PC-3 (cell line): ENCODE measurements at regions not wholly inside any gene's neighbourhood (a gene's known extent, or its start where the extent isn't known, plus 50 kb on each side); places are given as distances from the start of the nearest gene placed in this dataset.
"Not testable (repeated sequence)": the region's sequence is repeated elsewhere in the genome, so short reads cannot be mapped to it uniquely, and the experiment has no call there.

ENCODE experiments used
- ATAC-seq: fragments of 200-7000 bp; cut with Tn5 transposase; 2 replicates; pipeline ENCODE4 v1.9.1; 2020; ENCODE audit warnings: mild to moderate bottlenecking, moderate library complexity
- BruUV-seq: library from RNA; stranded (reverse); fragments of 400-500 nt; replicated peaks from 2 replicates; lab custom pipeline; 2021; lab: Mats Ljungman, UMichigan
- CTCF ChIA-PET: fragments of 300-600 bp; sonication (Branson Sonifier 250); formaldehyde crosslinking; loops from one replicate; lab custom pipeline; 2022; ENCODE audit warnings: antibody characterized with exemption; lab: Charles Lee
- POLR2A ChIA-PET: fragments of 300-600 bp; sonication (Branson Sonifier 250); formaldehyde crosslinking; loops from one replicate; lab custom pipeline; 2022; ENCODE audit warnings: antibody characterized with exemption; ENCODE audit not compliant: unreplicated experiment; lab: Charles Lee
- DNase-seq: peaks from one replicate; pipeline ENCODE4 v3.0.0-alpha.2; 2015
- H2AFZ ChIP-seq: fragments of 300-600 bp; sonication (generic); 2 replicates; pipeline ENCODE4 v1.6.0; 2016; ENCODE audit warnings: antibody characterized with exemption, low read length
- H3F3A ChIP-seq: fragments of 300-600 bp; sonication (generic); one replicate; pipeline ENCODE4 v1.6.0; 2017; ENCODE audit warnings: antibody characterized with exemption, low read length, control low read depth, mild to moderate bottlenecking; ENCODE audit not compliant: unreplicated experiment
- H3K27ac ChIP-seq: fragments of 300-600 bp; sonication (generic); 2 replicates; pipeline ENCODE4 v1.5.1; 2016; ENCODE audit warnings: mild to moderate bottlenecking, low read length
- H3K27me3 ChIP-seq: fragments of 300-600 bp; sonication (generic); 2 replicates; pipeline ENCODE4 v1.6.1; 2016; ENCODE audit warnings: low read length, mixed read lengths
- H3K36me3 ChIP-seq: fragments of 300-600 bp; sonication (generic); 2 replicates; pipeline ENCODE4 v1.6.1; 2016; ENCODE audit warnings: low read depth, mixed run types, low read length, mixed read lengths
- H3K4me1 ChIP-seq: fragments of 300-600 bp; sonication (generic); 2 replicates; pipeline ENCODE4 v1.5.1; 2016; ENCODE audit warnings: low read length; ENCODE audit not compliant: insufficient read depth
- H3K4me2 ChIP-seq: fragments of 300-600 bp; sonication (generic); 2 replicates; pipeline ENCODE4 v1.6.0; 2016; ENCODE audit warnings: low read length
- H3K4me3 ChIP-seq: fragments of 300-600 bp; sonication (generic); 2 replicates; pipeline ENCODE4 v1.5.1; 2016; ENCODE audit warnings: mild to moderate bottlenecking, low read length, mixed read lengths
- H3K79me2 ChIP-seq: fragments of 300-600 bp; sonication (generic); 2 replicates; pipeline ENCODE4 v1.6.1; 2017; ENCODE audit warnings: low read length, mixed read lengths
- H3K9ac ChIP-seq: fragments of 300-600 bp; sonication (generic); 2 replicates; pipeline ENCODE4 v1.6.0; 2016; ENCODE audit warnings: mild to moderate bottlenecking, low read length
- H3K9me2 ChIP-seq: fragments of 300-600 bp; sonication (generic); replicated peaks from 2 replicates; pipeline ENCODE4 v1.6.1; 2016; ENCODE audit warnings: mixed run types, low read length, mixed read lengths
- H3K9me3 ChIP-seq: fragments of 300-600 bp; sonication (generic); 2 replicates; pipeline ENCODE4 v1.6.1; 2016; ENCODE audit warnings: low read length, mixed read lengths
- H4K20me1 ChIP-seq: fragments of 300-600 bp; sonication (generic); 2 replicates; pipeline ENCODE4 v1.6.1; 2016; ENCODE audit warnings: low read length, mixed read lengths
- CTCF ChIP-seq: fragments of 300-600 bp; sonication (generic); conservative IDR thresholded peaks from 2 replicates; pipeline ENCODE4 v1.5.1; 2017; ENCODE audit warnings: antibody characterized with exemption, low read depth, mild to moderate bottlenecking, low read length
- EZH2 ChIP-seq: fragments of 300-600 bp; sonication (generic); IDR thresholded peaks from one replicate; pipeline ENCODE4 v1.6.1; 2017; ENCODE audit warnings: antibody characterized with exemption, mild to moderate bottlenecking, low read length; ENCODE audit not compliant: unreplicated experiment
- EZH2phosphoT487 ChIP-seq: fragments of 300-600 bp; sonication (generic); IDR thresholded peaks from 2 replicates; pipeline ENCODE4 v1.6.1; 2018; ENCODE audit warnings: mild to moderate bottlenecking, antibody characterized with exemption, low read length, borderline replicate concordance
- intact Hi-C: fragments of 100-400 bp; cut with micrococcal nuclease; formaldehyde crosslinking; loops from 2 replicates; pipeline ENCODE4 v1.9.0; 2023

- H3K79me2 ChIP-seq: no peaks in the 10 kb centered on the region
- no TSS peak for BruUV-seq
- no peak for TF ChIP-seq EZH2phosphoT487
- TF ChIP-seq CTCF: no peak
- TF ChIP-seq EZH2: no peak
- peak; percentile 85 for ATAC-seq
- intact Hi-C loops: loop anchor here (10.0 kb wide), 1 partner anchor 152 kb away; no protein-coding TSS in a partner anchor
- H3K4me2 ChIP-seq: peak overlapping the region; percentile 64
- H4K20me1 ChIP-seq: no peaks in the 10 kb centered on the region
- ChIA-PET CTCF (no interaction called here), POLR2A (interaction anchor here (0.6 kb wide), 2 partner anchors 109 to 147 kb away, joined by 5 to 6 read pairs; no protein-coding TSS in a partner anchor)
- H3K9me2 ChIP-seq: no peaks in the 10 kb centered on the region
- no peaks in the 10 kb centered on the region for H3K27me3 ChIP-seq
- peak overlapping the region; percentile 2; the same call in 1 of the 2 replicates for H3K4me3 ChIP-seq
- H3K9me3 ChIP-seq: no peaks in the 10 kb centered on the region
- H3F3A ChIP-seq: peaks cover 10% of the 10 kb centered on the region
- no peaks in the 10 kb centered on the region for H3K36me3 ChIP-seq
- peaks cover 33% of the 10 kb centered on the region for H3K4me1 ChIP-seq
- DNase-seq: peak; percentile 92
- no peak overlapping the region for H2AFZ ChIP-seq
- peak overlapping the region; percentile 37 for H3K9ac ChIP-seq
- H3K27ac ChIP-seq: peak overlapping the region; percentile 80
Observed at GRCh38 chr1:148372731-148373130, 110.4 kb downstream of the PPIAL4G start.

GRCh38 chr1:148372051-148372726 lies 110.9 kb downstream of the PPIAL4G start:
- Histone ChIP-seq H3K4me3 (0 out of 2 replicates have a peak overlapping the region, but pooled peaks have one; percentile 2), H3K27ac (peak overlapping the region; percentile 80), H3K4me2 (peak overlapping the region; percentile 64), H3K4me1 (peaks cover 33% of the 10 kb centered on the region), H2AFZ (0 out of 2 replicates have a peak overlapping the region, but pooled peaks have one; percentile 21), H3K9ac (peak overlapping the region; percentile 15)
- BruUV-seq: TSS peak; percentile 29
- H4K20me1 ChIP-seq, H3K79me2 ChIP-seq, CTCF ChIA-PET, H3K9me3 ChIP-seq, H3K27me3 ChIP-seq, H3K9me2 ChIP-seq, H3F3A ChIP-seq, H3K36me3 ChIP-seq: not testable (repeated sequence)
- DNase-seq: peak; percentile 53
- POLR2A ChIA-PET: interaction anchor here (0.6 kb wide), 1 partner anchor 148 kb away, joined by 5 read pairs; no protein-coding TSS in a partner anchor
- ATAC-seq: peak; percentile 13
- intact Hi-C loops: loop anchor here (10.0 kb wide), 1 partner anchor 153 kb away; no protein-coding TSS in a partner anchor

GRCh38 chr1:148371551-148371994 lies 111.5 kb downstream of the PPIAL4G start:
- H4K20me1 ChIP-seq, H3K9me2 ChIP-seq, POLR2A ChIA-PET, H3K4me3 ChIP-seq, H3F3A ChIP-seq, H3K79me2 ChIP-seq, H3K36me3 ChIP-seq, CTCF ChIA-PET, BruUV-seq, H3K27me3 ChIP-seq, H3K9me3 ChIP-seq: not testable (repeated sequence)
- peaks cover 33% of the 10 kb centered on the region for H3K4me1 ChIP-seq
- H3K4me2 ChIP-seq: peak overlapping the region; percentile 64
- peak; percentile 73 for ATAC-seq
- peak overlapping the region; percentile 15 for H3K9ac ChIP-seq
- DNase-seq: peak; percentile 88
- 0 out of 2 replicates have a peak overlapping the region, but pooled peaks have one; percentile 21 for H2AFZ ChIP-seq
- H3K27ac ChIP-seq: peak overlapping the region; percentile 80
- intact Hi-C loops: loop anchor here (10.0 kb wide), 1 partner anchor 153 kb away; no protein-coding TSS in a partner anchor
- TF ChIP-seq CTCF: peak; percentile 86

GRCh38 chr1:148370661-148371060 lies 112.4 kb downstream of the PPIAL4G start:
- H3K27me3 ChIP-seq, ATAC-seq, H3K4me3 ChIP-seq, H3K9ac ChIP-seq, BruUV-seq, H3K9me3 ChIP-seq, H3K79me2 ChIP-seq, H3K4me2 ChIP-seq, H2AFZ ChIP-seq, CTCF ChIA-PET, H3K36me3 ChIP-seq, H3F3A ChIP-seq, H4K20me1 ChIP-seq, POLR2A ChIA-PET, H3K9me2 ChIP-seq, H3K27ac ChIP-seq, DNase-seq: not testable (repeated sequence)
- intact Hi-C loops: loop anchor here (10.0 kb wide), 1 partner anchor 154 kb away; no protein-coding TSS in a partner anchor
- H3K4me1 ChIP-seq: peaks cover 40% of the 10 kb centered on the region
